Right lobe of liver (tissue), 4 donors: ENCODE measurements at regions not wholly inside any gene's neighbourhood (a gene's known extent, or its start where the extent isn't known, plus 50 kb on each side); places are given as distances from the start of the nearest gene placed in this dataset.

Experiments used
- CTCF ChIP-seq, 4 donors: fragments of 200-600 bp in 3 of 4; fragments of 450-650 bp in 1 of 4; IDR thresholded peaks; one replicate each; pipeline versions ENCODE4 v1.5.1 to v1.8.0; 2016 to 2022; ENCODE audit warnings: antibody characterized with exemption in 4 of 4, mild to moderate bottlenecking in 2 of 4
- POLR2A ChIP-seq: fragments of 450-650 bp; IDR thresholded peaks from one replicate; pipeline ENCODE4 v1.6.1; 2017; ENCODE audit warnings: antibody characterized with exemption, mild to moderate bottlenecking
- donor health status: DM: no; HTN: no; CAD: no.
- donor health status: DM: no; HTN: no; CAD: no.
- donor health status: DM: no; HTN: yes; CAD: no.

- TF ChIP-seq CTCF (IDR thresholded peaks at IDR 0.05) (no peak), POLR2A (no peak)
Measured at GRCh38 chr5:122629121-122629677, 145.7 kb upstream of the SNX2 start.
